Activated T-cell treated with anti-CD3 and anti-CD28 coated beads for 4 hours (primary cell): ENCODE measurements at regions not wholly inside any gene's neighbourhood (a gene's known extent, or its start where the extent isn't known, plus 50 kb on each side); places are given as distances from the start of the nearest gene placed in this dataset.
"Not testable (repeated sequence)": the region's sequence is repeated elsewhere in the genome, so short reads cannot be mapped to it uniquely, and the experiment has no call there.

Experiments used
- DNase-seq: peaks from one replicate; pipeline ENCODE4 v3.0.0-alpha.2; 2020

- no peak for DNase-seq
Measured at GRCh38 chr5:92370032-92370431, 986.9 kb upstream of the ARRDC3 start.

- no peak for DNase-seq
Measured at GRCh38 chr5:92369587-92369986, 986.5 kb upstream of the ARRDC3 start.

- no peak for DNase-seq
Measured at GRCh38 chr5:92364986-92365550, 982.0 kb upstream of the ARRDC3 start.

- no peak for DNase-seq
Measured at GRCh38 chr5:92353107-92354030, 970.3 kb upstream of the ARRDC3 start.

GRCh38 chr5:92337772-92338234 is 954.7 kb upstream of the ARRDC3 start:
- DNase-seq = no peak

- DNase-seq = no peak
Measured at GRCh38 chr5:92332039-92332438, 948.9 kb upstream of the ARRDC3 start.

GRCh38 chr5:92330365-92330764 is 947.2 kb upstream of the ARRDC3 start:
- no peak for DNase-seq

- DNase-seq = no peak
Measured at GRCh38 chr5:92329759-92330158, 946.6 kb upstream of the ARRDC3 start.

- DNase-seq = no peak
Measured at GRCh38 chr5:92328584-92329259, 945.6 kb upstream of the ARRDC3 start.

- no peak for DNase-seq
Measured at GRCh38 chr5:92320446-92320845, 937.3 kb upstream of the ARRDC3 start.

GRCh38 chr5:92313385-92313784 is 930.3 kb upstream of the ARRDC3 start:
- DNase-seq = no peak

- DNase-seq = no peak
Measured at GRCh38 chr5:92309336-92309991, 926.3 kb upstream of the ARRDC3 start.

- no peak for DNase-seq
Measured at GRCh38 chr5:92308679-92309078, 925.6 kb upstream of the ARRDC3 start.

GRCh38 chr5:92302356-92302755 is 919.2 kb upstream of the ARRDC3 start:
- not testable (repeated sequence) for DNase-seq

GRCh38 chr5:92283521-92283920 is 900.4 kb upstream of the ARRDC3 start:
- no peak for DNase-seq

GRCh38 chr5:92271750-92272149 is 888.6 kb upstream of the ARRDC3 start:
- DNase-seq = not testable (repeated sequence)

- no peak for DNase-seq
Measured at GRCh38 chr5:92268343-92268742, 885.2 kb upstream of the ARRDC3 start.

GRCh38 chr5:92267830-92268229 is 884.7 kb upstream of the ARRDC3 start:
- DNase-seq = no peak

- DNase-seq = no peak
Measured at GRCh38 chr5:92265804-92266203, 882.7 kb upstream of the ARRDC3 start.

- DNase-seq = not testable (repeated sequence)
Measured at GRCh38 chr5:92255605-92256004, 872.5 kb upstream of the ARRDC3 start.

GRCh38 chr5:92248518-92248917 is 865.4 kb upstream of the ARRDC3 start:
- no peak for DNase-seq

GRCh38 chr5:92242170-92242569 is 859.1 kb upstream of the ARRDC3 start:
- DNase-seq = no peak

GRCh38 chr5:92237896-92238295 is 854.8 kb upstream of the ARRDC3 start:
- no peak for DNase-seq
